SK-N-SH (cell line): ENCODE measurements at regions not wholly inside any gene's neighbourhood (a gene's known extent, or its start where the extent isn't known, plus 50 kb on each side); places are given as distances from the start of the nearest gene placed in this dataset.

Experiments used
- CTCF ChIA-PET: fragments of 300-600, 350-600 bp; formaldehyde crosslinking; extraction: SDS; loops from one replicate; lab custom pipeline; 2021; lab: Yijun Ruan, JAX
- POLR2A ChIA-PET: fragments of 350-600 bp; sonication (Branson Sonifier 250); formaldehyde crosslinking; extraction: SDS; loops from one replicate; lab custom pipeline; 2020; ENCODE audit warnings: antibody characterized with exemption, inconsistent platforms; lab: Yijun Ruan, JAX
- DNase-seq: peaks from one replicate; pipeline ENCODE4 v3.0.0; 2012
- H2AFZ ChIP-seq: fragments of 200-600 bp; sonication (generic); 2 replicates; pipeline ENCODE4 v1.8.1; 2016; ENCODE audit warnings: antibody characterized with exemption, mild to moderate bottlenecking, low read depth
- H3F3A ChIP-seq: fragments of 200-600 bp; sonication (generic); replicated peaks from 2 replicates; pipeline ENCODE3; 2016; ENCODE audit warnings: antibody characterized with exemption, mild to moderate bottlenecking; ENCODE audit not compliant: insufficient read depth
- H3K27ac ChIP-seq, 2 experiments: fragments of 200-500 bp in 1 of 2; fragments of 200-600 bp in 1 of 2; sonication (Bioruptor generic) in 1 of 2; sonication (generic), shearing (Covaris generic) in 1 of 2; 2 replicates each; pipeline versions ENCODE4 v1.5.1 to v1.6.1; 2014 to 2016; ENCODE audit warnings: low read depth in 2 of 2, inconsistent platforms in 1 of 2, low read length in 1 of 2, mild to moderate bottlenecking in 1 of 2, mixed read lengths in 1 of 2
- H3K27me3 ChIP-seq: fragments of 200-600 bp; sonication (generic), shearing (Covaris generic); 2 replicates; pipeline ENCODE4 v1.6.1; 2016; ENCODE audit warnings: mixed run types; ENCODE audit not compliant: insufficient read depth
- H3K36me3 ChIP-seq, 2 experiments: fragments of 200-500 bp in 1 of 2; fragments of 200-600 bp in 1 of 2; sonication (Bioruptor generic) in 1 of 2; sonication (generic) in 1 of 2; replicated peaks in 1 of 2; 2 replicates each; pipeline versions ENCODE3 to v1.5.1; 2014 to 2016; ENCODE audit warnings: low read length in 1 of 2, mild to moderate bottlenecking in 1 of 2; ENCODE audit not compliant: insufficient read depth in 2 of 2, control insufficient read depth in 1 of 2
- H3K4me1 ChIP-seq, 2 experiments: fragments of 200-500 bp in 1 of 2; fragments of 200-600 bp in 1 of 2; sonication (Bioruptor generic) in 1 of 2; sonication (generic), shearing (Covaris generic) in 1 of 2; 2 replicates each; pipeline versions ENCODE4 v1.5.1 to v1.6.1; 2014 to 2016; ENCODE audit warnings: low read depth in 1 of 2, low read length in 1 of 2, mixed run types in 1 of 2; ENCODE audit not compliant: insufficient read depth in 2 of 2, control insufficient read depth in 1 of 2
- H3K4me2 ChIP-seq: fragments of 200-600 bp; sonication (generic), shearing (Covaris generic); 2 replicates; pipeline ENCODE4 v1.6.1; 2017; ENCODE audit warnings: mixed run types
- H3K4me3 ChIP-seq, 2 experiments: fragments of 200-500 bp in 1 of 2; fragments of 200-600 bp in 1 of 2; sonication (Bioruptor generic) in 1 of 2; sonication (generic), shearing (Covaris generic) in 1 of 2; 2 replicates each; pipeline versions ENCODE4 v1.5.1 to v1.8.1; 2014 to 2016; ENCODE audit warnings: low read depth in 2 of 2, inconsistent platforms in 1 of 2, low read length in 1 of 2, mild to moderate bottlenecking in 1 of 2, mixed read lengths in 1 of 2, moderate library complexity in 1 of 2
- H3K79me2 ChIP-seq: fragments of 200-600 bp; sonication (generic); 2 replicates; pipeline ENCODE4 v1.8.1; 2017; ENCODE audit warnings: mild to moderate bottlenecking; ENCODE audit not compliant: insufficient read depth
- H3K9ac ChIP-seq: fragments of 200-600 bp; sonication (generic); 2 replicates; pipeline ENCODE4 v1.6.1; 2017; ENCODE audit warnings: mixed run types
- H3K9me2 ChIP-seq: fragments of 200-600 bp; sonication (generic); 2 replicates; pipeline ENCODE4 v1.6.1; 2017; ENCODE audit warnings: mixed run types
- H3K9me3 ChIP-seq: fragments of 200-600 bp; sonication (generic); 2 replicates; pipeline ENCODE4 v1.6.1; 2017; ENCODE audit warnings: mixed run types, mild to moderate bottlenecking, moderate library complexity
- H4K20me1 ChIP-seq: fragments of 200-600 bp; sonication (generic); 2 replicates; pipeline ENCODE4 v1.6.1; 2017; ENCODE audit warnings: mild to moderate bottlenecking, mixed run types; ENCODE audit not compliant: insufficient read depth
- EP300 ChIP-seq, 2 experiments: IDR thresholded peaks; 2 replicates each; pipeline versions ENCODE4 v1.4.0 to v1.6.1; 2012; ENCODE audit warnings: borderline replicate concordance in 1 of 2, low read depth in 1 of 2, low read length in 1 of 2
- EZH2phosphoT487 ChIP-seq: fragments of 200-600 bp; sonication (generic); IDR thresholded peaks from 2 replicates; pipeline ENCODE4 v1.6.1; 2017; ENCODE audit warnings: low read depth, mixed run types, mild to moderate bottlenecking, antibody characterized with exemption, moderate library complexity, borderline replicate concordance
- FOXM1 ChIP-seq: IDR thresholded peaks from 2 replicates; pipeline ENCODE4 v1.4.0; 2012; ENCODE audit warnings: low read depth, mild to moderate bottlenecking
- GATA2 ChIP-seq: sonication (generic); formaldehyde crosslinking; IDR thresholded peaks from 2 replicates; pipeline ENCODE4 v1.5.0; 2020; ENCODE audit warnings: mild to moderate bottlenecking, missing genetic modification reagents
- JUND ChIP-seq: IDR thresholded peaks from 2 replicates; pipeline ENCODE4 v1.4.0; 2012
- NFIC ChIP-seq: IDR thresholded peaks from 2 replicates; pipeline ENCODE4 v1.4.0; 2012; ENCODE audit warnings: borderline replicate concordance
- NRF1 ChIP-seq: IDR thresholded peaks from 2 replicates; pipeline ENCODE4 v1.6.1; 2012; ENCODE audit warnings: low read depth, mild to moderate bottlenecking, low read length
- RCOR1 ChIP-seq: fragments of 150-350 bp; IDR thresholded peaks from 2 replicates; pipeline ENCODE4 v1.6.1; 2017; ENCODE audit warnings: antibody characterized with exemption, low read length
- REST ChIP-seq: IDR thresholded peaks from 2 replicates; pipeline ENCODE4 v1.6.1; 2012; ENCODE audit warnings: mild to moderate bottlenecking, low read depth, low read length, moderate library complexity
- RXRA ChIP-seq: IDR thresholded peaks from 2 replicates; pipeline ENCODE4 v1.4.0; 2012; ENCODE audit warnings: low read depth, mild to moderate bottlenecking, borderline replicate concordance
- SIN3A ChIP-seq: IDR thresholded peaks from 2 replicates; pipeline ENCODE4 v1.6.1; 2012; ENCODE audit warnings: low read depth, mild to moderate bottlenecking, low read length, moderate library complexity, borderline replicate concordance
- SMC3 ChIP-seq: IDR thresholded peaks from 2 replicates; pipeline ENCODE4 v1.6.1; 2012; ENCODE audit warnings: low read depth, low read length, improper control_type of control experiment
- TAF1 ChIP-seq: IDR thresholded peaks from 2 replicates; pipeline ENCODE4 v1.6.1; 2012; ENCODE audit warnings: low read depth, mild to moderate bottlenecking, low read length, moderate library complexity, borderline replicate concordance
- TCF12 ChIP-seq: IDR thresholded peaks from 2 replicates; pipeline ENCODE4 v1.4.0; 2012
- ZBTB33 ChIP-seq: IDR thresholded peaks from 2 replicates; pipeline ENCODE4 v1.4.0; 2012; ENCODE audit warnings: low read depth, borderline replicate concordance
- WGBS: methylation state at CpG from one replicate; pipeline ENCODE4 v1.1.6; 2017; ENCODE audit warnings: low lambda C conversion rate; 5-methylcytosine and 5-hydroxymethylcytosine counted together

GRCh38 chr4:1523506-1523905 is 117.3 kb upstream of the NKX1-1 start (continued):
- TF ChIP-seq REST (no peak), RCOR1 (no peak), EZH2phosphoT487 (no peak), TCF12 (no peak), NFIC (no peak)

- Histone ChIP-seq H3K9me2 (no peaks in the 10 kb centered on the region), H3K27me3 (peaks cover 77% of the 10 kb centered on the region), H3K4me3 (no peak overlapping the region), H3K4me1 (no peaks in the 10 kb centered on the region; a peak in 1 of 4 replicates), H3K9ac (no peak overlapping the region), H2AFZ (no peak overlapping the region), H3K9me3 (no peaks in the 10 kb centered on the region), H4K20me1 (no peaks in the 10 kb centered on the region), H3K4me2 (no peak overlapping the region), H3K79me2 (no peaks in the 10 kb centered on the region), H3F3A (no peaks in the 10 kb centered on the region), H3K36me3 (no peaks in the 10 kb centered on the region)
- WGBS: 70% methylated on average over 2 of the region's 5 CpGs
- ChIA-PET POLR2A (interaction anchor here (0.6 kb wide), 1 partner anchor 11 kb away, joined by 3 read pairs; no protein-coding TSS in a partner anchor), CTCF (interaction anchor here (1.3 to 3.2 kb wide), 3 partner anchors 10 to 27 kb away, joined by 3 to 14 read pairs (median 7); no protein-coding TSS in a partner anchor)
- DNase-seq: no peak
- no peak for TF ChIP-seq SIN3A
- no peak for TF ChIP-seq RXRA
- TF ChIP-seq TAF1: no peak
- TF ChIP-seq NRF1: no peak
- TF ChIP-seq TCF12: no peak
- no peak for TF ChIP-seq EZH2phosphoT487
- no peak for TF ChIP-seq FOXM1
- no peak for TF ChIP-seq ZBTB33
- TF ChIP-seq JUND: no peak
- no peak for TF ChIP-seq REST
- TF ChIP-seq GATA2 (CRISPR knock-in tag): no peak
- no peak for TF ChIP-seq EP300 (IDR thresholded peaks at IDR 0.05; ENCODE audit: borderline replicate concordance in 1 of 2, low read depth in 1 of 2, low read length in 1 of 2)
- no peak for TF ChIP-seq SMC3
- TF ChIP-seq, all 33 proteins: peak for 0
- no peak overlapping the region for H3K27ac ChIP-seq
Measured at GRCh38 chr4:1523033-1523432, 116.8 kb upstream of the NKX1-1 start.
